Stimulated activated effector memory CD8-positive, alpha-beta T cell treated with anti-CD3 and anti-CD28 coated beads, Interleukin-12 subunit alpha, Interleukin-12 subunit beta, amount 100 ng/mL, for 72 hours (primary cell): ENCODE measurements at regions not wholly inside any gene's neighbourhood (a gene's known extent, or its start where the extent isn't known, plus 50 kb on each side); places are given as distances from the start of the nearest gene placed in this dataset.

Experiments
- ATAC-seq: fragments of 150-1000 bp; cut with Tn5 transposase; 2 replicates; pipeline ENCODE4 v1.10.0; 2021
- DNase-seq, 2 donors: peaks; one replicate each; pipeline ENCODE4 v3.0.0; 2021 to 2022; ENCODE audit warnings: low spot score in 2 of 2
- H3K27ac Mint-ChIP-seq: one replicate; pipeline ENCODE4 v1.8.0; 2022; ENCODE audit warnings: mild to moderate bottlenecking, mixed read lengths
- H3K36me3 Mint-ChIP-seq: one replicate; pipeline ENCODE4 v1.8.0; 2022; ENCODE audit warnings: mild to moderate bottlenecking, mixed read lengths
- H3K4me1 Mint-ChIP-seq: one replicate; pipeline ENCODE4 v1.8.0; 2022; ENCODE audit warnings: mixed read lengths
- H3K4me3 Mint-ChIP-seq: one replicate; pipeline ENCODE4 v1.8.0; 2022; ENCODE audit warnings: mild to moderate bottlenecking, mixed read lengths
- H3K9me3 Mint-ChIP-seq: one replicate; pipeline ENCODE4 v1.8.0; 2022; ENCODE audit warnings: mixed read lengths

GRCh38 chr21:24852610-24853195, 754.6 kb downstream of the MRPL39 start:
- H3K36me3 Mint-ChIP-seq: no peaks in the 10 kb centered on the region
- ATAC-seq: no peak
- peaks cover 6% of the 10 kb centered on the region for H3K9me3 Mint-ChIP-seq
- DNase-seq: no peak
- H3K4me1 Mint-ChIP-seq: no peaks in the 10 kb centered on the region
- no peak overlapping the region for H3K4me3 Mint-ChIP-seq
- H3K27ac Mint-ChIP-seq: no peak overlapping the region

GRCh38 chr21:24850121-24850520, 757.2 kb downstream of the MRPL39 start:
- H3K4me3 Mint-ChIP-seq: no peak overlapping the region
- H3K36me3 Mint-ChIP-seq: no peaks in the 10 kb centered on the region
- ATAC-seq (no peak), DNase-seq (no peak)
- peaks cover 10% of the 10 kb centered on the region for H3K9me3 Mint-ChIP-seq
- H3K27ac Mint-ChIP-seq: no peak overlapping the region
- no peaks in the 10 kb centered on the region for H3K4me1 Mint-ChIP-seq

- H3K27ac Mint-ChIP-seq: no peak overlapping the region
- H3K36me3 Mint-ChIP-seq: no peaks in the 10 kb centered on the region
- no peak overlapping the region for H3K4me3 Mint-ChIP-seq
- H3K4me1 Mint-ChIP-seq: no peaks in the 10 kb centered on the region
- no peak for ATAC-seq
- H3K9me3 Mint-ChIP-seq: peaks cover 9% of the 10 kb centered on the region
- no peak for DNase-seq
Measured at GRCh38 chr21:24844671-24845070, 762.6 kb downstream of the MRPL39 start.

GRCh38 chr21:24840287-24840686, 767.0 kb downstream of the MRPL39 start:
- Mint-ChIP-seq H3K27ac (no peak overlapping the region), H3K36me3 (no peaks in the 10 kb centered on the region), H3K4me3 (no peak overlapping the region), H3K9me3 (peaks cover 6% of the 10 kb centered on the region), H3K4me1 (no peaks in the 10 kb centered on the region)
- ATAC-seq: no peak
- no peak for DNase-seq

- Mint-ChIP-seq H3K36me3 (no peaks in the 10 kb centered on the region), H3K27ac (no peak overlapping the region), H3K4me1 (no peaks in the 10 kb centered on the region), H3K4me3 (no peak overlapping the region), H3K9me3 (no peaks in the 10 kb centered on the region)
- DNase-seq: no peak
- no peak for ATAC-seq
Measured at GRCh38 chr21:24832961-24833360, 774.3 kb downstream of the MRPL39 start.

- H3K4me3 Mint-ChIP-seq: no peak overlapping the region
- no peaks in the 10 kb centered on the region for H3K36me3 Mint-ChIP-seq
- H3K27ac Mint-ChIP-seq: no peak overlapping the region
- DNase-seq (no peak), ATAC-seq (no peak)
- no peaks in the 10 kb centered on the region for H3K4me1 Mint-ChIP-seq
- no peaks in the 10 kb centered on the region for H3K9me3 Mint-ChIP-seq
Measured at GRCh38 chr21:24829397-24829796, 777.9 kb downstream of the MRPL39 start.

GRCh38 chr21:24826822-24827221, 780.5 kb downstream of the MRPL39 start:
- Mint-ChIP-seq H3K36me3 (no peaks in the 10 kb centered on the region), H3K4me1 (no peaks in the 10 kb centered on the region), H3K9me3 (no peaks in the 10 kb centered on the region), H3K27ac (no peak overlapping the region), H3K4me3 (no peak overlapping the region)
- ATAC-seq (no peak), DNase-seq (no peak)

GRCh38 chr21:24825348-24825747, 781.9 kb downstream of the MRPL39 start:
- no peaks in the 10 kb centered on the region for H3K36me3 Mint-ChIP-seq
- no peak overlapping the region for H3K27ac Mint-ChIP-seq
- H3K4me3 Mint-ChIP-seq: no peak overlapping the region
- ATAC-seq: no peak
- no peaks in the 10 kb centered on the region for H3K9me3 Mint-ChIP-seq
- no peaks in the 10 kb centered on the region for H3K4me1 Mint-ChIP-seq
- DNase-seq: no peak

GRCh38 chr21:24824209-24824608, 783.1 kb downstream of the MRPL39 start:
- Mint-ChIP-seq H3K4me1 (no peaks in the 10 kb centered on the region), H3K4me3 (no peak overlapping the region), H3K27ac (no peak overlapping the region), H3K9me3 (no peaks in the 10 kb centered on the region), H3K36me3 (no peaks in the 10 kb centered on the region)
- DNase-seq (no peak), ATAC-seq (no peak)

- Mint-ChIP-seq H3K4me1 (no peaks in the 10 kb centered on the region), H3K36me3 (no peaks in the 10 kb centered on the region), H3K4me3 (no peak overlapping the region), H3K27ac (no peak overlapping the region), H3K9me3 (no peaks in the 10 kb centered on the region)
- ATAC-seq (no peak), DNase-seq (no peak)
Measured at GRCh38 chr21:24823247-24823646, 784.0 kb downstream of the MRPL39 start.

GRCh38 chr21:24785033-24785432, 822.2 kb downstream of the MRPL39 start:
- peaks cover 6% of the 10 kb centered on the region for H3K9me3 Mint-ChIP-seq
- no peaks in the 10 kb centered on the region for H3K4me1 Mint-ChIP-seq
- H3K36me3 Mint-ChIP-seq: no peaks in the 10 kb centered on the region
- H3K27ac Mint-ChIP-seq: no peak overlapping the region
- ATAC-seq (no peak), DNase-seq (no peak)
- H3K4me3 Mint-ChIP-seq: no peak overlapping the region

- H3K4me3 Mint-ChIP-seq: no peak overlapping the region
- no peak for DNase-seq
- H3K4me1 Mint-ChIP-seq: no peaks in the 10 kb centered on the region
- H3K9me3 Mint-ChIP-seq: peaks cover 4% of the 10 kb centered on the region
- no peak for ATAC-seq
- no peak overlapping the region for H3K27ac Mint-ChIP-seq
- no peaks in the 10 kb centered on the region for H3K36me3 Mint-ChIP-seq
Measured at GRCh38 chr21:24781146-24781545, 826.1 kb downstream of the MRPL39 start.

GRCh38 chr21:24759348-24760075, 847.8 kb downstream of the MRPL39 start:
- no peak overlapping the region for H3K27ac Mint-ChIP-seq
- H3K4me1 Mint-ChIP-seq: no peaks in the 10 kb centered on the region
- H3K36me3 Mint-ChIP-seq: no peaks in the 10 kb centered on the region
- H3K9me3 Mint-ChIP-seq: peaks cover 11% of the 10 kb centered on the region
- ATAC-seq (no peak), DNase-seq (no peak)
- no peak overlapping the region for H3K4me3 Mint-ChIP-seq

GRCh38 chr21:24738063-24738462, 869.2 kb downstream of the MRPL39 start:
- H3K4me1 Mint-ChIP-seq: no peaks in the 10 kb centered on the region
- no peak for ATAC-seq
- no peak overlapping the region for H3K4me3 Mint-ChIP-seq
- H3K27ac Mint-ChIP-seq: no peak overlapping the region
- peaks cover 5% of the 10 kb centered on the region for H3K9me3 Mint-ChIP-seq
- DNase-seq: no peak
- no peaks in the 10 kb centered on the region for H3K36me3 Mint-ChIP-seq

- DNase-seq (no peak), ATAC-seq (no peak)
- Mint-ChIP-seq H3K4me3 (no peak overlapping the region), H3K36me3 (no peaks in the 10 kb centered on the region), H3K9me3 (peaks cover 2% of the 10 kb centered on the region), H3K4me1 (no peaks in the 10 kb centered on the region), H3K27ac (no peak overlapping the region)
Measured at GRCh38 chr21:24737296-24737850, 869.9 kb downstream of the MRPL39 start.

GRCh38 chr21:24730661-24731060, 876.6 kb downstream of the MRPL39 start:
- Mint-ChIP-seq H3K36me3 (no peaks in the 10 kb centered on the region), H3K27ac (no peak overlapping the region), H3K4me3 (no peak overlapping the region), H3K9me3 (peaks cover 8% of the 10 kb centered on the region), H3K4me1 (no peaks in the 10 kb centered on the region)
- DNase-seq (no peak), ATAC-seq (no peak)
